GM12865 (cell line): ENCODE measurements at regions not wholly inside any gene's neighbourhood (a gene's known extent, or its start where the extent isn't known, plus 50 kb on each side); places are given as distances from the start of the nearest gene placed in this dataset.
A peak's percentile ranks its signal among the peaks of the same experiment; 100 is the strongest.

Experiments used
- DNase-seq: peaks from one replicate; pipeline ENCODE4 v3.0.0; 2010; ENCODE audit warnings: low read depth
- H3K4me3 ChIP-seq: 2 replicates; pipeline ENCODE4 v1.5.1; 2011; ENCODE audit warnings: mild to moderate bottlenecking, low read depth, low read length, control low read depth
- TF ChIP-seq, protein P1 (sequence below): IDR thresholded peaks from 2 replicates; pipeline ENCODE4 v1.5.1; 2011; ENCODE audit warnings: low read length, control low read depth, low read depth, inconsistent platforms; ENCODE audit not compliant: insufficient read depth; ENCODE audit errors: missing control alignments

DNA sequence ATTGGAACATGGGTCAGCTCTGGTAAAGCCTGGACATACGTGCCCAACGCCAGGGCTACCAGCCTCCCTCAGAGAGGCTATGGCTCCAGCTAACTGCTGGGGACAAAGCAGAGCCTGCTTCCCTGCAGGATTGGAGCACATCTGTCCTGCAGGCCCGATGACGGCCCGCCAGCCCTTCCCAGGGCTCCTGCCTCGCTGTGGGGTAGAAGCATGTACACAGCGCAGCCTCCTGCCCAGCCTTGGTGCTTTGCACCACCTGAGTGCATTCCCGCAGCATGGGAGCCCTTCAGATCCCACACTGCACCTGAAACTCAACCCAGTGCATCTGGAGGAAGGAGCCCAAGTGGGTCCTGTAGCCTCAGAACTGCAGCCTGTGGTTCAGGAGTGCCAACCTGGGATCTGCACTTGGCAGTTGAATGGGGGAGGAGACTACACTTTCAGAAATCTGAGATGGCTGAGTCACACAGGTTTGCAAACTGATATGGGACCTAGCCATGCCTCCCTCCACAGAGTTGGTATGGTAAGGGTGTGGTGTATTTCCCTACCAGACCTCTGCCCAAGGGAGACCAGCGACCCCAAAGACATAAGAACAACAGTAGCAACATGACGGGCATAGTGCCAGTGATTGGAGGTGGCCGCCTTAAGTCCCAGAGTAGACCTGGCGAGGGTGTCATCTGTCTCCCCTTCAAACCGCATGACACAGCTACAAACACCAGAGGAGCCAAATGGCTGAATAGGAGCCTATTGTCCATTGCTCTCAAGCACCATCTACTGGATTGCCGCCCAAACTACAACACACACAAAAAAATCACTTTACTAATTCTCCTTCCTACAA lies 273.9 kb upstream of the MIS18BP1 start:
- H3K4me3 ChIP-seq: no peak overlapping the region
- peak; percentile 48 for DNase-seq
- TF ChIP-seq, protein P1, sequence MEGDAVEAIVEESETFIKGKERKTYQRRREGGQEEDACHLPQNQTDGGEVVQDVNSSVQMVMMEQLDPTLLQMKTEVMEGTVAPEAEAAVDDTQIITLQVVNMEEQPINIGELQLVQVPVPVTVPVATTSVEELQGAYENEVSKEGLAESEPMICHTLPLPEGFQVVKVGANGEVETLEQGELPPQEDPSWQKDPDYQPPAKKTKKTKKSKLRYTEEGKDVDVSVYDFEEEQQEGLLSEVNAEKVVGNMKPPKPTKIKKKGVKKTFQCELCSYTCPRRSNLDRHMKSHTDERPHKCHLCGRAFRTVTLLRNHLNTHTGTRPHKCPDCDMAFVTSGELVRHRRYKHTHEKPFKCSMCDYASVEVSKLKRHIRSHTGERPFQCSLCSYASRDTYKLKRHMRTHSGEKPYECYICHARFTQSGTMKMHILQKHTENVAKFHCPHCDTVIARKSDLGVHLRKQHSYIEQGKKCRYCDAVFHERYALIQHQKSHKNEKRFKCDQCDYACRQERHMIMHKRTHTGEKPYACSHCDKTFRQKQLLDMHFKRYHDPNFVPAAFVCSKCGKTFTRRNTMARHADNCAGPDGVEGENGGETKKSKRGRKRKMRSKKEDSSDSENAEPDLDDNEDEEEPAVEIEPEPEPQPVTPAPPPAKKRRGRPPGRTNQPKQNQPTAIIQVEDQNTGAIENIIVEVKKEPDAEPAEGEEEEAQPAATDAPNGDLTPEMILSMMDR: peak; percentile 59

DNA sequence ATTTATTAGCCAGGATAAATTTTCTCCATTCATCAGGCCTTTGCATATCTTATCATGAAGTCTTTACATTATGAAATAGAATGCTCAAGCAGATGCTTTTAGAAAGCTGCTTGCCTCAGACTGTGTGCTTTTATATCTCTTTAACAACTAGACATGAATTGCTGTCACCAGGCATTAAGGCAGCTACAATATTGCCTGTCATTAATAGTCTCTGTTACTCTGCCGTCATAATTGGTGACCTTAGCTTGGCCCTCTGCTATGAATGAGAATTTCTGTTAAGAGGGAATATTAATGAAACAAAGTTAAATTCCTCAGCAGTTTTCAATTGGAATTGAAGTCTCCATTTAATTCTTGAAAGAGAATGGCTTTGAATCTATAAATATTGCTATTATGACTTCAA lies 266.8 kb upstream of the MIS18BP1 start:
- no peak for DNase-seq
- H3K4me3 ChIP-seq: no peak overlapping the region
- TF ChIP-seq, protein P1: no peak

DNA sequence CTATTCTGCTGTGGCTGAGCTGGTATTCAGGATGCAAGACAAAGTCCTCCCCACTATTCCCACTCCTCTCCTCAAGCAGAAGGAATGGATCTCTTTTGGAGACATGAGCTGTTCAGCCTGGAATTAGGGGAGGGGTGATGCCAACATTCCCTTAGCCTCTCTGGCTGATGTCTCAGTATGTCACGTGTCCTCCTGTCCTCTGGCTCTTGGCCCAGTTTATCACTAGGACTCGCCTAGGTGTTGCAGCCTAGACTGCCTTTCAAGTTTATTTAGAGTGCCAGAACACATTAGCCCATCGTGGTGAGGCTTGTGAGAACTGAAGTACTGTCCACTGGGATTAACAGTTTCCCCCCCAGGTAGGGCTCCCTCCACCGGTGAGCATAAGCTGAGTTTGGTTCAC lies 239.9 kb upstream of the MIS18BP1 start:
- H3K4me3 ChIP-seq: no peak overlapping the region
- TF ChIP-seq, protein P1: no peak
- no peak for DNase-seq

DNA sequence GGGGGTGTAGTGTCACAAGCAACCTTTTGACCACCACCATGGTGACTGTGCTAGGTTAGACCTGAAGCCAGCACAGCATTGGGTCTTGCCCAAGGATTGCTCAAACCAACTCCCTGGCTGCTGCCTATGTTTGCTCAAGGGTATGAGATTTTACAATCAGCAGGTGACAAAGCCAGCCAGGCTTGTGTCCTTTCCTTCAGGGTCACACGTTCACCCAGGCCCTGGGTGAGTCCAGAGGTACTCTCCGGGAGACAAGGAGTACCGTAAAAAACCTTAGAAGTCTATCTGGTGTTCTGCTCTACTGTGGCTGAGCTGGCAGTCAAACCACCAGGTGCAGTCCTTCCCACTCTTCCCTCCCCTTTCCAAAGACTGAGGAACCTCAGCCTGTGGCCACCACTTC lies 238.9 kb upstream of the MIS18BP1 start:
- TF ChIP-seq, protein P1: no peak
- no peak overlapping the region for H3K4me3 ChIP-seq

DNA sequence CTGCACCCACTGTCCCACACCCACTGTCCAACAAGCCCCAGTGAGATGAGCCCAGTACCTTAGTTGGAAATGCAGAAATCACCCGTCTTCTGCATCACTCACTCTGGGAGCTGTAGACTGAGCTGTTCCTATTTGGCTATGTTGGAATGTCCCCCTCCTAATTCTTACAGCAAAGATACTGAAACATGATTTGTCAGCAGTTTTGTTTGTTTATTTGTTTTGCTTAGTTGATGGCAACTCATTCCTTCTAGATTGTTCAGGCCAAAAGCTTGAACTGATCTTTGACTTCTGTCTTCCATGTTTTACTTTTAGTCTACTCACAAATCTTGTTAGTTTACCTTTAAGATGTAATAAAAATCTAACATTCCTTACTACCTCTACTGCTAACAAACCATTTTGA lies 233.6 kb upstream of the MIS18BP1 start:
- no peak overlapping the region for H3K4me3 ChIP-seq
- no peak for DNase-seq
- TF ChIP-seq, protein P1: no peak

More for the DNA sequence above, 238.9 kb upstream of the MIS18BP1 start:
- DNase-seq: no peak

DNA sequence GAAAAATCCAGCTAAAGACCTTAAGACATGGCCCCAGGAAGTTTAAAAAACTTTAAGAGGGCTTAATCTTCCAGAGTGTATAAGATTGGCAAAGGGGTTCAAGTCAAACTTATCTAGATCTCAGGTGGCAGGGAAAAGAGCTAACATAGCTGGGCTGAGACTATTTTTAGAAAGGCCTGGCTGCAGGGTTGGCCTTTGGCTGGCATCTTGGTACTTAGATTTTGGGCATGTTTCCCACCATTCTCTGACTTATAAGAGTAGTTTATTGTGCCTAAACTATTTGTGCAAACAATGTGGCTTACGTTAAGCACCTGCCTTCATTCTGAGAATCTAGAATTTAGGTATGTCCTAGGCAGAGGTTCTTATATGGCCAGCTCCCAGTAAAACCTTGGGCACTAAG lies 214.0 kb upstream of the MIS18BP1 start:
- DNase-seq: no peak
- TF ChIP-seq, protein P1: no peak
- no peak overlapping the region for H3K4me3 ChIP-seq

DNA sequence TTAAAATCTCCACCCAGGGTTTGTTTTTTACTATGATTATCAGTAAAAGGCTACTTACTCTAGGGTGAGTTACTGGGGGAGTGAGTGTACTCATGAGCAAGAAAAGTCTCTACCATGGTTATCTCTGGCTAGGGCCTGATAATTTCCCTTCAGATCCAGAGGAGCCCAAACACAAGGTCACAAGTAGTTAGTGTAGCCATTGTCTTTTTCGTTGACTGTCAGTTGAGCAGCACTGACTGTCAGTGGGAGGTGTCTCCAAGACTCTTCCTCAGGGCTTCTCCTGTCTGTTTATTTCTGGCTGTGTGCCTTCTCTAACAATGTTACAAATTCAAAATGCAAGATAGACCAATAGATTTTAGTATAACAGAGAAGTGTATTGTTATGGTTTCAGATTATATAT lies 181.2 kb upstream of the MIS18BP1 start:
- TF ChIP-seq, protein P1: no peak
- no peak overlapping the region for H3K4me3 ChIP-seq
- DNase-seq: no peak
